ENCODE measurements at regions not wholly inside any gene's neighbourhood (a gene's known extent, or its start where the extent isn't known, plus 50 kb on each side); places are given as distances from the start of the nearest gene placed in this dataset.

DNA sequence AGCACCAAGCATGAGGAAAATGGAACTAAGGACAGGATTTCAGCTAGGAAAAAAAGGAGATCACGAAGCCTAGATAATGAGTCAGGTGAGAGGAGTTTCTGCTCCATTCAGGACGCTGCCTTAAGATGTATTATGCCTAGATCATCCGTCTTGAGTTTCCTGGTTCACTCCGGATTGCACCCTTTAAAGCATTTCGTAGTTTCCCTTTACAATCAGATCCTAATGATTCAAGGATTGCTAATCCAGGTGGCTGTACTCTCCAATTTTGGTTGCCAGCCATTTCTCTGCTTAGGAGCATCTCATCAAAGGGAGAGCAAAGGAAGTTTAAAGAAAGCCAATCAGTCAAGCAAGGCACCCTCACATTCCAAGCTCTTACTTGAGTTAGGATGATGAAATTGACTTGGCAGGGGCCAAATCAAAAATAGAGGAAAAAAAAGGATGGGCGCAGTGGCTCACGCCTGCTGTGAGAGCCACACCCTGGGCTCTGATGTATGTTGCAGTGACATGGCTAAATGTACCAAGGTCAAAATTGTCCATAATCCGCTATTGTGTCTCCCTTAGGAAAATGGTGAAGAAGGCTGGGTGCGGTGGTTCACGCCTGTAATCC is 156.9 kb upstream of the SOD1 start:
- no peak for DNase-seq (ENCODE audit: low spot score)
- no peak for FAIRE-seq

DNA sequence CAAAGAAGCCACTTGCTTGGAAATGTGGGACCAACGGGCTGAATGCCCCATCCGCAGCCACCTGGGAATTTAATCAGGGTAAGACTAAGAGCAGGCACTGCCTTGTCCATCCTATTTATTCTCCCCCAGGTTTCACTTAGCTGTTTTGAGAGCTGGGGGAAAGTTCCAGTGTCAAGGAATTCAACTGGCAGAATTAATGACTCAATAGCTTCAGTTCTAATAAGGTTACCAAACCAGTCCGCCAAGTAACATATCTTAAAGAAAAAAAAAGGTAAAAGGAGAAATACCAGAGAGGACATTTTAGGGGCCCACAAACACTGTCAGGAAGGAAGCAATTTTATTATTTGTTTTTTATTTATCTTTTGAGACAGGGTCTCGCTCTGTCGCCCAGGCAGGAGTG is 157.6 kb upstream of the SOD1 start:
- FAIRE-seq: no peak

DNA sequence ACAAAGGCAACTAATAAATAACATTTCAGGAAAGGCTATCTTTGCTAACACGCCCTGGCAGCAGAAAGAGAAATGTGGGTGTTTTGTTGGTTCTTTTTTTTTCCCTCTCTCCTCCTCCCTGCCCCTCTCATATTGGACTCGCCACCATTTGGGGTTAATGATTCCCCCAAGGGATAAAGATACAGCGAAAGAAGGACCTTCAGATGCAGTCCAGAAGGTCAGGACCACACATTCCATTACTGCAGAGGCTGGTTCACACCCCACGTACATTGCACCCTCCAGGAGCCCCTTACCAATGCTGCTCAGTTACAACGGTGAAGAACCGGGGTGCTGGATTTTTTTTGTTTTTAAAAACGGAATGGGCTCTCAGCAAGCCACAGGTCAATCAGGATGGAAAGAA is 156.9 kb upstream of the TIAM1 start:
- no peak for DNase-seq (ENCODE audit: low spot score)
- FAIRE-seq: no peak

More for the DNA sequence above, 157.6 kb upstream of the SOD1 start:
- DNase-seq (ENCODE audit: low spot score): no peak

DNA sequence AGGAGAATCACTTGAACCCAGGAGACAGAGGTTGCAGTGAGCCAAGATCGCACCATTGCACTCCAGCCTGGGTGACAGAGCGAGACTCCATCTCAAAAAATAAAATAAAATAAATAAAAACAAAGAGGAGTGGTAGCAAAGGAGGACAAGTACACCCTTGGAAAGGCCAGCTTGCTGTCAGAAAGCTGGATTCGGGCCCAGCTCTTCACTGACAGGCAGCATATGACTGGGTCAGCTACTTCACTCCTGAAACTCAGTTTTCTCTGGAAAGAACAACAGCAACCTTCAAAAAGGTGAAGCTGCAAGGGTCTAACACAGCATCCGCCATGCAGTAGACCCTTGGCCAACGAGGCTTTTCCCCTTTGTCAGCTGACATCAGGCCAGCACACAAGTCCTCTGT is 156.0 kb upstream of the TIAM1 start:
- DNase-seq (ENCODE audit: low spot score) (no peak), FAIRE-seq (no peak)

DNA sequence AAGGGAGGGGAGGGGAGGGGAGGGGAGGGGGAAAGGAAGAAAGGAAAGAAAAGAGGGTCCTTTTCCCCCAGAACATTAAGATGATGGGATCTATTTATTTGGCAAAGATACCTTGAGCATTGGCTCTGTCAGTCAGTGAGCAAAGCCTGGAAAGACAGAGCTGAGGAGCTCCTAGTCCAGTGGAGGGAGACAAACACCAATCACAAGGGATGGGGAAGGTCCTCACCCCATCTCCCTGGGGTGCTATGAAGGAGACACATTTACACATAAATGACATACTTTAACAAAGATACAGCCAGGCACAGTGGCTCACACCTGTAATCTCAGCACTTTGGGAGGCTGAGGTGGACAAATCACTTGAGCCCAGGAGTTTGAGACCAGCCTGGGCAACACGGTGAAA is 154.9 kb upstream of the TIAM1 start:
- no peak for FAIRE-seq
- DNase-seq (ENCODE audit: low spot score): no peak

DNA sequence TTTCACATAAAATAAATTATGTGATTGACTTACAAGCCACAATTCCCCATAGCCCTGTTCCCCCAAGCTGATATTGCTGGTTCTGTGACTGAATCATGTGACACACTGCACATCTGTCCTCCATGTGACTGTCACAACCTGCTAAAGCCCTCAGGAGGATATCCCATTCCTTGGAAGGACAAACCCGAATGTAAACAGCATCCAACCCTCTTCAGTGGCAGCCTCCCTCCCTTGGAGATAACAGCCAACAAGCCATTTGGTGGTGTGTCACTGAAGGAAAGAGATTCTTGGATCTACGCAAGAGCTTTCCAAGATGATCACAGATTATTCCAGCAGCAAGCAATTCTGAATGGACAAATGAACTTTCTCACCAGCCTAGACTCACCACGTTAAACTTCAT is 153.9 kb upstream of the TIAM1 start:
- FAIRE-seq (no peak), DNase-seq (ENCODE audit: low spot score) (no peak)

DNA sequence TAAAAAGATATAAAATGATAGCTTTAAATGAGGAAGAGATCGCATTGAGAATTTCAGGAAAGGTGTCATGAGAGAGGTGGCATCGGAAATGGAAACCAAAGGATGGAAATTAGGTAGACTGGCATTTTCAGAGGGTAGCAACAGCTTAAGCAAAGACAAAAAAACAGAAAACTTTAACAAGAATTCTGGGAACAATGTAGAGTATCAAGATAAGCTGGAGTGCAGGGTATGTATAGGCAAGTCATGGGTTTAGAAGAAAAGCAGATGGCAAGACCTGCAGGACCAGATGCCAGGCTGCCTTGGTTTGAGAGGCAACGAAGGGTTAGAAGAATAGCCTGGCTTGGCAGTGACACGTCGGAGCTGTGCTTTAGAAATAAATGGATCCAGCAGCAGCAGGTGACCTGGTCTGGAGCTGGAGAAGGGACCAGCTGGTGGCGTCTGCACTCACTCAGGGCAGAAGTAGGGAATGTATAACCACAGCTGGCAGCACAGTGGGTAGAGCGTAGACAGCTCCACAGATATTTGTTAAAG is 149.4 kb upstream of the TIAM1 start:
- peak; percentile 30 for FAIRE-seq
- no peak for DNase-seq (ENCODE audit: low spot score)

DNA sequence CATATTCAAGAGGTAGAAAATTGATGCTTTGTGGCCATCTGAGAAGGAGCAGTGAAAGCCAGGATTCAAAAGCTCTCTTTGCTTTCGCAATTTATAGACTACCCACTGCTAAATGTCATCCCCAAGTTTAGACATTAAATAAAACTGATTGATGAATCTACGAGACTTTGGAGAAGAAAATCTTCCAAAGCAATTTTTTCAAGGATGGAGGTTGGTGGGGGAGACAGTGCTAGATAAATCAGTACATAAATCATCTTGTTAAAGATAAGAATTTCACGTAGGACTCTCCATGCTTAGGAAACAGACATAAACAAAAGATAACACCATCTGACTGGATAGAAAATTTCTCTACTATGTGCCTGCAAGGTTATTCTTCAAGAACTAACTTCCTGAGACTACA is 147.6 kb upstream of the TIAM1 start:
- no peak for FAIRE-seq
- no peak for DNase-seq (ENCODE audit: low spot score)

DNA sequence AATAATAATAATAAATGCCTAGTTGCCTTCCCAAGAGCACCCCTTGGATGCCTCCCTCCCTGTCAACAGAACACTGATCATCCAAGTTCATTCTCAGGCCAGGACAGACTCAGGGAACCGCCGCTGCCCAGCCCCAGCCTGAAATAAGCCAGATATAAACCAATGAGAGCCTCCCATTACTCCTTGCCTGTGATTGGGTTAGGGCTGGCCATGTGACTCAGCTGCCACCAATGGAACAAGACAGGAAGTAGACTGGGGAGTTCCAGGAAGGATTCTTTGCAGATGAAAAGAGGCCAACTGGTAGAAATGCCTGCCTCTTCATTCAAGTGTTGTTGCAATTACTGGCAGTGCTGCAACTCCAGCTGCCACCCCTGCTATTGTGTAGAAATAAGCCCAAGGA is 146.4 kb upstream of the TIAM1 start:
- DNase-seq (ENCODE audit: low spot score) (no peak), FAIRE-seq (peak; percentile 52)

DNA sequence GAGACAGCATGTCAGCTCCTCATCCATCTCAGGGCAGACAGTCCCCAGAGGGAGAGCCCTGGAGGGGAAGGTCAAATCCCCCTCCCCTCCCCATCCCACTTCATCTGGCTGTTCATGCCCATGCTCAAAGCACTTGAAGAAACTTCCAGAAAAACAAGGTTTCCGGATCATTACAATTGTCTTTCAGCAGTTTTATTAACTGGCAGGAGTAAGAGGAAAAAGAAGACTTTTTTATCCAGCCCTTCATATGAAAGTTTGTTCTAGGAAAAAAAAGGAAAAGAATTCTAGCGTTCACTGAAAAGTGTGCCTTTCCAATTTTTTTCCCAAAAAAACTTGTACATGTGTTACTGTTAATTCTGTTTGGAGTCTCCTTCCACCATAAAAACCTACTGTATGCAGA is 145.7 kb upstream of the TIAM1 start:
- FAIRE-seq: no peak
- no peak for DNase-seq (ENCODE audit: low spot score)

DNA sequence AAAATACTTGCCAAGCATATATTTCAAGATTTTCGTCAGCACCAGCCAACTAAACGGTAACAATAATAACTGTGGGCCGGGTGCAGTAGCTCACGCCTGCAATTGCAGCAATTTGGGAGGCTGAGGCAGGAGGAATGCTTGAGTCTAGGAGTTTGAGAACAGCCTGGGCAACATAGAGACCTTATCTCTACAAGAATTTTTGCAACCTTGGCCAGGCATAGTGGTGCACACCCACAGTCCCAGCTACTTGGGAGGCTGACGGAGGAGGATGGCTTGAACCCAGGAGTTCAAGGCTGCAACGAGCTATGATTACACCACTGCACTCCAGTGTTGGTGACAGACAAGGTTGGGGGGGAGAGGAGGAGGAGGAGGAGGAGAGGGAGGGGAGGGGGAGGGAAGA is 145.0 kb upstream of the TIAM1 start:
- FAIRE-seq: no peak

DNA sequence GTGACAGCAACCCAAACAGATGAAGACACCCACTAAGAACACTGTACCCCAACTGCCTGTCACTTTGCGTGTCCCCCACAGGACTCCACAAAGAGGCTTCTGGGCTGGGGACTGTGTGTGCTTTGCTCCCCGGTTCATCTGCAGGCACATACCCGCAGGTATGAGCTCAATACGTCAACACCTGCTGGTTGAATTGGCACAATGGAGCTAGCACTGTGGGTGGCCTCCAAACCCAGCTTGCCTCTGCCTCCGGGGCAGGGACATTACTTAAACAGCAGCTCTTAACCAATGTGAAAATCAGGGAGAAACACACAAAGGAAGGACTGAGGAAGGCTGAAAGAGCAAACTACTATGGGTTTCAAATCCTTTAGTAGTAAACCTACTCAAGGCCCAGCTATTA is 140.2 kb upstream of the TIAM1 start:
- DNase-seq (ENCODE audit: low spot score) (no peak), FAIRE-seq (no peak)

More for the DNA sequence above, 145.0 kb upstream of the TIAM1 start:
- no peak for DNase-seq (ENCODE audit: low spot score)

DNA sequence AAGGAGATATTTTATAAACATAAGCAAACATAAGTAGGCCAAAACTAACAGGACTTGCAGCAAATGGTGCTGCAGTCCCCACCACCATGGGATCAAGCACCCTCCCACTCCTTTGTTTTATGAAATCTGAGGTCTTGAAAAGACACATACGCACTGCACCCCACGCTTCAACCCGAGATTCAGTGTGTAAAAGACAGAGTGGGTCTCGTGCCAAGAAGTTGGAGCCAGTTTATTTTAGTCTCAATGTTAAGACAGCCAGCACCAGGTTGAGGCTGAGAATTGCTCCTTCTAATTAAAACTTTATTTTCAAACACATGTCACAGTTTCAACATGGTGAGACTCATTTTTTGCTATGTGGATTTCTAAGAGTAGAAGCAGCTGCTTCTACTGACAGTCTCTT is 139.1 kb upstream of the TIAM1 start:
- no peak for DNase-seq (ENCODE audit: low spot score)

DNA sequence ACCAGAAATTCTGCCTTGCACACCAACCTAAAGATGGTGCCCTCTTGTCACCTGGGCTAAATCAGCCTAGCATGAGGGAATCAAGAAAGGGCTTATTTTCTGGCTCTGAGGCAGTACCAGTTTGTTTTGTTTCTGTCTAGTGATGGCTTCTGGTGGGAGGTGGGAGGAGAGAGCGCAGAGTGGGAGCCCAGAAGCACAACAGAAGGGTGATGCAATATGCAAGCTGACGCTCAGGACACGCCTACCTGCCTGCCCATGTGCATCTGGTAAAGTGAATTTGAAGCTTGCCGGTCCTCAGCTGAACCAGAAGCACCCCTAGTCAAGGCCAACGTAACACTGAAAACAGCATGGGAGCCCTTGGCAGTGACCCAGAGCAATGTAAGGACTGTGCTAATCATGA is 138.4 kb upstream of the TIAM1 start:
- FAIRE-seq (no peak), DNase-seq (ENCODE audit: low spot score) (no peak)

More for the DNA sequence above, 139.1 kb upstream of the TIAM1 start:
- no peak for FAIRE-seq

DNA sequence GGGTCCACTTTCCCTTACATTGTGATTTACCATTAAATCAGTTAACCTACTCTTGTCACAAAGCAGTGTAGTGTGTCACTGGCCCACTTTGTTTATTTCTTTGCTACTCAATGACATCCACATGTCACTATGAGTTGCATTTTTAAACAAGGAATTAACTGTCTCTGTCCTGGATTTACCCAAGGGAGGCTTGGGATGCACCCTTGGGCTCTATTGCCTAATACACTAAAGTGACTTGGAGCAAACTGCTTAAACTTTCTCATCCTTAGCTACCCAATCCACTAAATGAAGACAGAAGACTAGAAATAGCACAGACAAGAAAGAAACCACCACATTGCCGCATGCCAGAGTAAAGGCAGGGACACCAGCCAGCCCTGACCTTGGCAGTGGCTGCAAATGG is 136.2 kb upstream of the TIAM1 start:
- no peak for FAIRE-seq
- no peak for DNase-seq (ENCODE audit: low spot score)

DNA sequence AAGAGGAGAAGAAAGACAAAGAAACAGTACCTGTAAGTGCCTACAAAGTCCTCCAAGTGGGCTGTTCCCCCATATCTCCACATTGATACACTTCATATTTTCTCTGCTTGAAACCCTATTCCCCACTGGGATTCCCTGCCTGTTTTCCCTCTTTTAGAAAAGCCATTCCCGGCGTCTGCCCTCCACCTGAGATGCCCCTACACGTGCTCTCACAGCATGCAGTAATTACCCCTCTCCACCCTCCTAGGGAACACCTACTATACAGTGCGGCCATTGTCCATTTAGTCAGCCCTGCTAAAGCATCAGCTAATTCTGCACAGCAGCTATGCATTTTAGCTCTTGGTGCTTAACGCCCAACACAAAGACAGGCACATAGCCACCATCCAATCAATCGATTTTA is 135.7 kb upstream of the TIAM1 start:
- DNase-seq (ENCODE audit: low spot score) (no peak), FAIRE-seq (no peak)

DNA sequence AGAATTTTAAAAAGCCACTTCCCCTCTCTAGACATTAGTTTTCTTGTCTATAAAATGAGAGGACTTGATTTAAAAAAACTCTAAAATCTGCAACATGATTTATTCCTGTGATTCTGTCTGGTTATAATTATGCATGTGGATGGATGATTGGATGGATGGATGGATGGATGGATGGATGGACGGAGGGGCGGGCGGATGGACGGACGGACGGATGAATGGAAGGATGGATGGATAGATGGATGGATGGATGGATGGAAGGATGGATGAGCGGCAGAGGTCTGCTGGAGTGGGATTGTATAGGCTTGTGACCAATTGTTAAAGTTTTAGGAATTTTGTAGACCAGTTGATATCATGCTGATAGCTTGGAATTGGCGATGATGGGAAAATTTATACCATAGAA is 135.2 kb upstream of the TIAM1 start:
- FAIRE-seq: no peak

DNA sequence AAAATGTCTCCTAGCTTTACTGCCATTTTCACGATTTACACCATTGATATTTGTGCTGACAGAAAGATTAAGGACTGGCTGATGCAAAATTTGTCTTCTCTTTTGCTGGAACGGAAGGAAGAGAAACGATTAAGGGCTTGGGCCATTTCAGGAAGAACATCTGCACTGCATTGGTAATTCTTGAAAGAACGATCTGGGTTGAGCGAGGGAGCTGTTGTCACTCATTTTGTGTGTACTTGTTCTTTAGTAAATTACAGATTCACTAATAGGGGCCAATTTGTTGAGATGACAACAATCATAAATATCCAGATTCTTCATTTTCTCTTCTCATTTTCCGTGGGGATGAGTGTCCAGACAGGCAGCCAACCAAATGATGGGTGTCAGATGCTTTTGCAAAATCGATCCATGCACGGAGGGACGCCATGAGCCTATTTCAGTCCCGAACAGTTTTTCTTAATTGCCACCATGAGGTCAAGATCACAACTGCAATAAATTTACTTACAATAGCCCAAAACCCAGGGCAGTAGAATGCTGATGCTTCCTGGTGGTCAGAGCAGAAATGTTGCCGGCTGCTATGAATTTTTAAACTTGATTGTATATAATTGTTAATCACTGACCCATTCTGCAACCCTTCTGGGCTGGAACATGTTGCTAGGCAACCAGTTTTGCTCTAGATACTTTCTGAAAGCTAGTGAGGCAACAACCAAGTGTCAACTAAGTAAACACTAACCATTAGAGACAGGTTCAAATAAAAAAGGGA is 132.4 kb upstream of the TIAM1 start:
- DNase-seq (ENCODE audit: low spot score) (no peak), FAIRE-seq (no peak)

More for the DNA sequence above, 135.2 kb upstream of the TIAM1 start:
- DNase-seq (ENCODE audit: low spot score): no peak

DNA sequence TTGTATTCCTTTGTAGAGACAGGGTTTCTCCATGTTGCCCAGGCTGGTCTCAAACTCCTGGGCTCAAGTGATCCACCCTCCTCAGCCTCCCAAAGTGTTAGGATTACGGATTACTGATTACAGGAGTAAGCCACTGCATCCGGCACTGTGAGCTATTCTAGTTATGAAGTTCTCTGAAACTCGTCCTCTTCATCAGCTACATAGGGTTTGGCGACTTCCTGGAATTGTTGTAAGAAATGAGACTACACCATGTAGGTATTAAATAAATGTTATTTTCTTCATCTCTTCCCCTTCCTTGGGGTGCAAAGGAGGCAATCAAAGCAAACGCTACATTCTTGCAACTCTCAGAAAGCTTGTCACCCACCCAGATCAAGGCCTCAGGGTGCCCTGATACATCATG is 131.2 kb upstream of the TIAM1 start:
- FAIRE-seq (no peak), DNase-seq (ENCODE audit: low spot score) (no peak)

DNA sequence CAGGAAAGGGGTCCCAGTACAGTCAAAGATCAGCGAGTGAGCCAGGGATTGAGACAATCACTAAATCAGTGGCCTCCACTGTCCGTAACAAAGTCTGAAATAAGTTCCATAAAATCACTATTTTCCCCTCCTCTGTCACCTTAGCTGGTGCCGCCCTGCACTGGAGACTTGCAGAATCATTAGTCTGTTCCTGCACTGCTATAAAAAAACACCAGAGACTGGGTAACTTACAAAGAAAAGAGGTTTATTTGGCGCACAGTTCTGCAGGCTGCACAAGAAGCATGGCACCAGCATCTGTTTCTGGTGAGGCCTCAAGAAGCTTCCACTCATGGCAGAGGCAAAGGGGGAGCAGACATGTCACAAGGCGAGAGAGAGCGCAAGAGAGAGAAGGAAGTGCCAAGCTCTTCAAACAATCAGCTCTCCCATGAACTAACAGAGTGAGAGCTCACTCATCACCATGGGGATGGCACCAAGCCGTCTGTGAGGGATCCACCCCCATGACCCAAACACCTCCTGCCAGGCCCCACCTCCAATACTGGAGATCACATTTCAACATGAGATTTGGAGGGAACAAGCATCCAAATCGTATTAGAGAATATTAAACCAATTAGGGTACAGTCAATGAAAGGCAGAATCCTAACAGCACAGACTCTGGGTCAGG is 129.8 kb upstream of the TIAM1 start:
- no peak for FAIRE-seq
- DNase-seq (ENCODE audit: low spot score): no peak

DNA sequence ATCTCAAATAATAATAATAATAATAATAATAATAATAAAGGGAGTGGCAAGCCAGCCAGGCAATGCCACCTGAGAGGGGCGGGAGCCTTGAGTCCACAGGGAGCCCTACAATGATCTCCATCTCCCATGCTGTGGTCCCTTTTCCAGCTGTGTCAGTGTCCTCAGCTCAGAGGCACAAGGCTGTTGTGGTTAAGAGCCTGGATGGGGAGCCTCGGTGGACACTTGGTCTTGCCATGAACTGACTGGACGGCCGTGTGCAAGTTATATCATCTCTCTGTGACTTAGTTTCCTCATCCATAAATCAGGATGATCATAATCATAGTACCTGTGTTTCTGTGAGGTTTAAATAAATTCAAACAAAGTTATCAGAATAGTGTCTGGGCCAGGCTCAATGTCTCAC is 127.8 kb upstream of the TIAM1 start:
- FAIRE-seq: no peak
- DNase-seq (ENCODE audit: low spot score): no peak

DNA sequence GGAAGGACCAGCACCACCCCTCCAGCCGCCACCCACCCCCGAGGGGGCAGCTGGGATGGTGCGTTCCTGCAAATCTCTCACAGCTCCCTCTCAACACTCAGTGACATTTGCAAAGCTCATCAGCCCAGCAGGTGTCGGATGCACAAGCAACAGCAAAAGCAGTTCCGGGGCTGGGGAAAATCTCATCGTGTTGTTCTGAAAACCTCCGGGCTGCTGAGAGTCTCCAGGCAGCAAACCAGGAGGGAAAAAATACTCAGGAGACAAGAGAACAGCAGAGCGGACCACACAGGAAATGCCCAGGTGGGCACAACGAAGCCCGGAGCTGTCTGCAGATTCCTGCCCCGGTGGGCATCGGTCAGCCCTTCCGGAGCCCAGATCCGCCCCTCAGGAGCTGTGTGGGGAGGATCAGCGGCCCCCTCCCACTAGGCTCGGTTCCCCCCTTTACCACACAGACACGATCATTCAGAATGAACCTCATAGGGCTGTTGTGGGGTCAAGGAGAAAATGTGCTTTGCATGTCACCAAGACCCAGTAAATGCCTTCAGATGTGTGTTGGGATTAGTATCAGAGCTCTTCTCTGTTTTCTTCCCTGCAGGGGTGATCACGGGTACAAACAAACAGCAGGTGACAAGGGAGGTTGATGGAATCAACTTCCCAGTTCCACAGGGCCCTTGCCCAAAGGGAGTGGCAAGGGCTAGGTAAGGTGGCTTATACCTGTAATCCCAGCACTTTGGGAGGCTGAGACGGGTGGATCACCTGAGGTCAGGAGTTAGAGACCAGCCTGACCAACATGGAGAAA is 127.0 kb upstream of the TIAM1 start:
- FAIRE-seq: no peak

More for the DNA sequence above, 127.0 kb upstream of the TIAM1 start:
- DNase-seq (ENCODE audit: low spot score): no peak

All from urothelium cell line (cell line).